ENCODE measurements at regions not wholly inside any gene's neighbourhood (a gene's known extent, or its start where the extent isn't known, plus 50 kb on each side); places are given as distances from the start of the nearest gene placed in this dataset.

DNA sequence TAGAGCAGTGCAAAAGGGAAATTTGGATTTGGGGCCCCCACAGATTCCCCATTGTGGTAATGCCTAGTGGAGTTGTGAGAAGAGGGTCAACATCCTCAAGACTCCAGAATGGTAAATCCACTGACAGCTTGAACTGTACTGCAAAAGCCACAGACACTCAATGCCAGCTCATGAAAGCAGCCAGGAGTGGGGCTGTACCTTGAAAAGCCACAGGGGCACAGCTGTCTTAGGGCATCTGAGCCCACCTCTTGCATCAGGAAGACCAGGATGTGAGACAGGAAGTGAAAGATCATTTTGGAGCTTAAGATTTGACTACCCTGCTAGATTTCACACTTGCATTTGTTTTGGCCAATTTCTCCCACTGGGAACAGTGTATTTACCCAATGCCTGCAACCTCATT, 1548.9 kb upstream of the PCDH20 start:
- H3K9ac ChIP-seq (ENCODE audit: low read length) = no peak overlapping the region
- no peaks in the 10 kb centered on the region for H3K36me3 ChIP-seq (ENCODE audit: low read length)
- H3K27ac ChIP-seq (ENCODE audit: low read depth, low read length) = no peak overlapping the region
- H2AFZ ChIP-seq (ENCODE audit: low read depth, low read length, severe bottlenecking) = no peak overlapping the region
- H3K4me2 ChIP-seq (ENCODE audit: low read depth, low read length, poor library complexity, severe bottlenecking) = no peak overlapping the region
- no peaks in the 10 kb centered on the region for H4K20me1 ChIP-seq (ENCODE audit: low read depth, low read length)
- no peaks in the 10 kb centered on the region for H3K27me3 ChIP-seq (ENCODE audit: low read length)
- peaks cover 6% of the 10 kb centered on the region; the same call in 1 of the 2 replicates for H3K9me3 ChIP-seq (ENCODE audit: insufficient read depth, low read length)
- no peaks in the 10 kb centered on the region for H3K79me2 ChIP-seq (ENCODE audit: insufficient read depth, low read length)
- no peak overlapping the region for H3K4me3 ChIP-seq (ENCODE audit: insufficient read depth, low read length, poor library complexity, severe bottlenecking)
- H3K9me2 ChIP-seq (replicated peaks; ENCODE audit: insufficient read depth, low read length) = no peaks in the 10 kb centered on the region
- no peak for TF ChIP-seq EZH2phosphoT487 (conservative IDR thresholded peaks at IDR 0.05; ENCODE audit: low read length)
- TF ChIP-seq, protein P1, sequence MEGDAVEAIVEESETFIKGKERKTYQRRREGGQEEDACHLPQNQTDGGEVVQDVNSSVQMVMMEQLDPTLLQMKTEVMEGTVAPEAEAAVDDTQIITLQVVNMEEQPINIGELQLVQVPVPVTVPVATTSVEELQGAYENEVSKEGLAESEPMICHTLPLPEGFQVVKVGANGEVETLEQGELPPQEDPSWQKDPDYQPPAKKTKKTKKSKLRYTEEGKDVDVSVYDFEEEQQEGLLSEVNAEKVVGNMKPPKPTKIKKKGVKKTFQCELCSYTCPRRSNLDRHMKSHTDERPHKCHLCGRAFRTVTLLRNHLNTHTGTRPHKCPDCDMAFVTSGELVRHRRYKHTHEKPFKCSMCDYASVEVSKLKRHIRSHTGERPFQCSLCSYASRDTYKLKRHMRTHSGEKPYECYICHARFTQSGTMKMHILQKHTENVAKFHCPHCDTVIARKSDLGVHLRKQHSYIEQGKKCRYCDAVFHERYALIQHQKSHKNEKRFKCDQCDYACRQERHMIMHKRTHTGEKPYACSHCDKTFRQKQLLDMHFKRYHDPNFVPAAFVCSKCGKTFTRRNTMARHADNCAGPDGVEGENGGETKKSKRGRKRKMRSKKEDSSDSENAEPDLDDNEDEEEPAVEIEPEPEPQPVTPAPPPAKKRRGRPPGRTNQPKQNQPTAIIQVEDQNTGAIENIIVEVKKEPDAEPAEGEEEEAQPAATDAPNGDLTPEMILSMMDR (IDR thresholded peaks at IDR 0.05; ENCODE audit: insufficient read depth, low read length, poor library complexity, severe bottlenecking) = no peak
- H3F3A ChIP-seq (ENCODE audit: insufficient read depth) = no peaks in the 10 kb centered on the region

GRCh38 chr13:62960723-62961122, 1545.1 kb upstream of the PCDH20 start:
- no peak overlapping the region for H2AFZ ChIP-seq (ENCODE audit: low read depth, low read length, severe bottlenecking)
- H3K27me3 ChIP-seq (ENCODE audit: low read length) = no peaks in the 10 kb centered on the region
- no peaks in the 10 kb centered on the region for H3F3A ChIP-seq (ENCODE audit: insufficient read depth)
- no peaks in the 10 kb centered on the region for H4K20me1 ChIP-seq (ENCODE audit: low read depth, low read length)
- H3K9me2 ChIP-seq (replicated peaks; ENCODE audit: insufficient read depth, low read length) = no peaks in the 10 kb centered on the region
- no peak overlapping the region for H3K4me2 ChIP-seq (ENCODE audit: low read depth, low read length, poor library complexity, severe bottlenecking)
- no peak for TF ChIP-seq EZH2phosphoT487 (conservative IDR thresholded peaks at IDR 0.05; ENCODE audit: low read length)
- TF ChIP-seq, protein P1 (IDR thresholded peaks at IDR 0.05; ENCODE audit: insufficient read depth, low read length, poor library complexity, severe bottlenecking) = no peak
- H3K79me2 ChIP-seq (ENCODE audit: insufficient read depth, low read length) = no peaks in the 10 kb centered on the region
- no peak overlapping the region for H3K27ac ChIP-seq (ENCODE audit: low read depth, low read length)
- no peak overlapping the region for H3K9ac ChIP-seq (ENCODE audit: low read length)
- H3K4me3 ChIP-seq (ENCODE audit: insufficient read depth, low read length, poor library complexity, severe bottlenecking) = no peak overlapping the region
- H3K9me3 ChIP-seq (ENCODE audit: insufficient read depth, low read length) = peaks cover 6% of the 10 kb centered on the region; the same call in 1 of the 2 replicates
- H3K36me3 ChIP-seq (ENCODE audit: low read length) = no peaks in the 10 kb centered on the region

- H3K9ac ChIP-seq (ENCODE audit: low read length) = no peak overlapping the region
- H3K27ac ChIP-seq (ENCODE audit: low read depth, low read length) = no peak overlapping the region
- no peaks in the 10 kb centered on the region for H4K20me1 ChIP-seq (ENCODE audit: low read depth, low read length)
- H3K4me3 ChIP-seq (ENCODE audit: insufficient read depth, low read length, poor library complexity, severe bottlenecking) = no peak overlapping the region
- no peaks in the 10 kb centered on the region for H3K27me3 ChIP-seq (ENCODE audit: low read length)
- no peak overlapping the region for H3K4me2 ChIP-seq (ENCODE audit: low read depth, low read length, poor library complexity, severe bottlenecking)
- H3K36me3 ChIP-seq (ENCODE audit: low read length) = no peaks in the 10 kb centered on the region
- H3K9me3 ChIP-seq (ENCODE audit: insufficient read depth, low read length) = no peaks in the 10 kb centered on the region
- no peak overlapping the region for H2AFZ ChIP-seq (ENCODE audit: low read depth, low read length, severe bottlenecking)
- H3K9me2 ChIP-seq (replicated peaks; ENCODE audit: insufficient read depth, low read length) = no peaks in the 10 kb centered on the region
- H3K79me2 ChIP-seq (ENCODE audit: insufficient read depth, low read length) = no peaks in the 10 kb centered on the region
- H3F3A ChIP-seq (ENCODE audit: insufficient read depth) = no peaks in the 10 kb centered on the region
- TF ChIP-seq, protein P1 (IDR thresholded peaks at IDR 0.05; ENCODE audit: insufficient read depth, low read length, poor library complexity, severe bottlenecking) = no peak
- no peak for TF ChIP-seq EZH2phosphoT487 (conservative IDR thresholded peaks at IDR 0.05; ENCODE audit: low read length)
These were observed 1518.2 kb upstream of the PCDH20 start for GRCh38 chr13:62933809-62934208.

Measured in SU-DHL-6 (cell line).